Activated CD4-positive, alpha-beta memory T cell treated with anti-CD3 and anti-CD28 coated beads, Interleukin-2, amount 10 ng/mL, durations not matched to agents 7 days and 5 days (primary cell): ENCODE measurements at regions not wholly inside any gene's neighbourhood (a gene's known extent, or its start where the extent isn't known, plus 50 kb on each side); places are given as distances from the start of the nearest gene placed in this dataset.

ENCODE experiments used
- CTCF ChIA-PET: fragments of 350-600 bp; sonication (Branson Sonifier 250); formaldehyde crosslinking; loops from one replicate; lab custom pipeline; 2021; ENCODE audit warnings: antibody characterized with exemption, inconsistent platforms; lab: Charles Lee
- POLR2A ChIA-PET: fragments of 350-600 bp; sonication (Branson Sonifier 250); formaldehyde crosslinking; loops from one replicate; lab custom pipeline; 2021; ENCODE audit warnings: antibody characterized with exemption; lab: Charles Lee
- DNase-seq: peaks from one replicate; pipeline ENCODE4 v3.0.0-alpha.2; 2020
- H3K27ac Mint-ChIP-seq: one replicate; pipeline ENCODE4 v1.8.0; 2021; ENCODE audit warnings: mild to moderate bottlenecking, mixed read lengths
- H3K27me3 Mint-ChIP-seq: one replicate; pipeline ENCODE4 v1.8.0; 2021; ENCODE audit warnings: mixed read lengths
- H3K36me3 Mint-ChIP-seq: one replicate; pipeline ENCODE4 v1.8.0; 2021; ENCODE audit warnings: low read depth, mixed read lengths
- H3K4me1 Mint-ChIP-seq: one replicate; pipeline ENCODE4 v1.8.0; 2021; ENCODE audit warnings: mixed read lengths
- H3K4me3 Mint-ChIP-seq: one replicate; pipeline ENCODE4 v1.8.0; 2021; ENCODE audit warnings: mild to moderate bottlenecking, mixed read lengths
- H3K9me3 Mint-ChIP-seq: one replicate; pipeline ENCODE4 v1.8.0; 2021; ENCODE audit warnings: mixed read lengths

GRCh38 chr2:159854481-159854880, 56.5 kb upstream of the CD302 start:
- Mint-ChIP-seq H3K27me3 (no peaks in the 10 kb centered on the region), H3K4me1 (no peaks in the 10 kb centered on the region), H3K36me3 (peaks cover 24% of the 10 kb centered on the region), H3K4me3 (no peak overlapping the region), H3K9me3 (no peaks in the 10 kb centered on the region), H3K27ac (no peak overlapping the region)
- no peak for DNase-seq
- CTCF ChIA-PET, result no interaction called here
- POLR2A ChIA-PET, result no interaction called here

DNA sequence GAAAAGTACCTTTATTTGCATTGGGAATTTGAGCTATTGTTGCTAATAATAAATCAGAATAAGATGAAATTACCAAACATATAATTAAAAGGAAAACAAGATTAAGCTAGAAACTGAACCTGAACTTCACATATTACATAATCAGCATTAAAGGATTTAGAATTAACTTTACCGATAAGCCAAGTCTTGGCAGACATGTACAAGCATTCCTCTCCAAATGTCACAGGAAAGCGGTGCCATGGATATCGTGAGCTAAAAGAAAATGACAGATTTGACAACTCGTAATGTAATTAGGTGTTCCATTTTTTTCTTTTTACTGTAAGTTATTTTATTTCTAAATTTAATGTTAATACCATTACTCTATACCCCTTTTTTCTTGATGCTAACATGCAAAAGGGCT, 55.1 kb upstream of the CD302 start:
- no peaks in the 10 kb centered on the region for H3K27me3 Mint-ChIP-seq
- DNase-seq, result no peak
- H3K27ac Mint-ChIP-seq, result no peak overlapping the region
- H3K4me3 Mint-ChIP-seq, result no peak overlapping the region
- peaks cover 27% of the 10 kb centered on the region for H3K36me3 Mint-ChIP-seq
- H3K4me1 Mint-ChIP-seq, result no peaks in the 10 kb centered on the region
- H3K9me3 Mint-ChIP-seq, result no peaks in the 10 kb centered on the region
- CTCF ChIA-PET, result no interaction called here
- POLR2A ChIA-PET, result no interaction called here

DNA sequence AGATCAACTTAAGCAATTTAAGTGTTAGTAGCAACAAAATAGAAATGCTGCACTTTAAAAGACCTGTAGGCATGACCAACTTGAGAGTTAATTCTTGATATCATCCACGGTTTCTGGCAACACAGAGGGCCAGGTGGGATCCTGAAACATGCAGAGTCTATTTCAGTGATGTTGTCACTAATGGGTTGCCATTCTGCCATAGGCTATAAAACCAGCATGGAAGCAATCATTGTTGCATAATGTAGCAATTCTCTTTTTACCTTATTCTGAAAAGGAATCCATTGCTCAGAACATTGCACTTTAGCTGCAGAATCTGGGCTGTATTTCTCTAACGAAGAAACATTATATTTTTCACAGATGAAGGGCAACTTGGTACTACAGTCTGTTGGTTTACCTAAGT, 53.9 kb upstream of the CD302 start:
- no peak overlapping the region for H3K27ac Mint-ChIP-seq
- POLR2A ChIA-PET, result no interaction called here

GRCh38 chr2:159850789-159851188, 52.8 kb upstream of the CD302 start:
- CTCF ChIA-PET, result no interaction called here
- no peaks in the 10 kb centered on the region for H3K4me1 Mint-ChIP-seq
- no peaks in the 10 kb centered on the region for H3K9me3 Mint-ChIP-seq
- H3K4me3 Mint-ChIP-seq, result no peak overlapping the region
- POLR2A ChIA-PET, result no interaction called here
- H3K27ac Mint-ChIP-seq, result no peak overlapping the region
- no peaks in the 10 kb centered on the region for H3K27me3 Mint-ChIP-seq
- H3K36me3 Mint-ChIP-seq, result peaks cover 33% of the 10 kb centered on the region
- no peak for DNase-seq

More for the DNA sequence above, 53.9 kb upstream of the CD302 start:
- no peak for DNase-seq
- no peaks in the 10 kb centered on the region for H3K9me3 Mint-ChIP-seq
- CTCF ChIA-PET, result no interaction called here
- H3K4me1 Mint-ChIP-seq, result no peaks in the 10 kb centered on the region
- H3K4me3 Mint-ChIP-seq, result no peak overlapping the region
- peaks cover 33% of the 10 kb centered on the region for H3K36me3 Mint-ChIP-seq
- no peaks in the 10 kb centered on the region for H3K27me3 Mint-ChIP-seq

- DNase-seq, result no peak
- POLR2A ChIA-PET, result no interaction called here
- CTCF ChIA-PET, result no interaction called here
- no peak overlapping the region for H3K27ac Mint-ChIP-seq
- H3K4me1 Mint-ChIP-seq, result no peaks in the 10 kb centered on the region
- H3K9me3 Mint-ChIP-seq, result no peaks in the 10 kb centered on the region
- no peak overlapping the region for H3K4me3 Mint-ChIP-seq
- peaks cover 27% of the 10 kb centered on the region for H3K36me3 Mint-ChIP-seq
- no peaks in the 10 kb centered on the region for H3K27me3 Mint-ChIP-seq
Measured at GRCh38 chr2:159849160-159849813, 51.3 kb upstream of the CD302 start.
